NCI-H524 (cell line): ENCODE measurements at regions not wholly inside any gene's neighbourhood (a gene's known extent, or its start where the extent isn't known, plus 50 kb on each side); places are given as distances from the start of the nearest gene placed in this dataset.
A peak's percentile ranks its signal among the peaks of the same experiment; 100 is the strongest.

Experiments used
- DNase-seq, 2 experiments: peaks; one replicate each; lab custom pipeline; 2025; lab: John Stamatoyannopoulos, UW

GRCh38 chr4:36719425-36719824 is 438.0 kb downstream of the DTHD1 start:
- DNase-seq, result no peak

- no peak for DNase-seq
Measured at GRCh38 chr4:36722986-36723385, 441.6 kb downstream of the DTHD1 start.

GRCh38 chr4:36734334-36734733 is 452.9 kb downstream of the DTHD1 start:
- no peak for DNase-seq

GRCh38 chr4:36737691-36738090 is 456.3 kb downstream of the DTHD1 start:
- peak; percentile 74 to 89 for DNase-seq

GRCh38 chr4:36740796-36741310 is 459.4 kb downstream of the DTHD1 start:
- DNase-seq, result peak in 1 of 2 experiments; percentile 16

- no peak for DNase-seq
Measured at GRCh38 chr4:36747277-36748129, 466.1 kb downstream of the DTHD1 start.

- no peak for DNase-seq
Measured at GRCh38 chr4:36753048-36753447, 471.6 kb downstream of the DTHD1 start.

- DNase-seq, result no peak
Measured at GRCh38 chr4:36757580-36758311, 476.3 kb downstream of the DTHD1 start.

GRCh38 chr4:36758312-36759178 is 477.1 kb downstream of the DTHD1 start:
- no peak for DNase-seq

GRCh38 chr4:36761607-36762006 is 480.2 kb downstream of the DTHD1 start:
- DNase-seq, result no peak

GRCh38 chr4:36763814-36764213 is 480.7 kb upstream of the NWD2 start:
- no peak for DNase-seq

- DNase-seq, result no peak
Measured at GRCh38 chr4:36767596-36767995, 476.9 kb upstream of the NWD2 start.

- peak; percentile 21 to 84 for DNase-seq
Measured at GRCh38 chr4:36771411-36772153, 473.0 kb upstream of the NWD2 start.

GRCh38 chr4:36772154-36772516 is 472.4 kb upstream of the NWD2 start:
- no peak for DNase-seq

- DNase-seq, result no peak
Measured at GRCh38 chr4:36773467-36773866, 471.1 kb upstream of the NWD2 start.

GRCh38 chr4:36775544-36775943 is 469.0 kb upstream of the NWD2 start:
- DNase-seq, result no peak

- no peak for DNase-seq
Measured at GRCh38 chr4:36779601-36780000, 464.9 kb upstream of the NWD2 start.

GRCh38 chr4:36785973-36786372 is 458.6 kb upstream of the NWD2 start:
- DNase-seq, result no peak

GRCh38 chr4:36786519-36786918 is 458.0 kb upstream of the NWD2 start:
- DNase-seq, result no peak

GRCh38 chr4:36794716-36795115 is 449.8 kb upstream of the NWD2 start:
- no peak for DNase-seq

GRCh38 chr4:36812149-36812548 is 432.4 kb upstream of the NWD2 start:
- no peak for DNase-seq
